ENCODE measurements at regions not wholly inside any gene's neighbourhood (a gene's known extent, or its start where the extent isn't known, plus 50 kb on each side); places are given as distances from the start of the nearest gene placed in this dataset.

- TF ChIP-seq CTCF (IDR thresholded peaks at IDR 0.05) (no peak), POLR2A (IDR thresholded peaks at IDR 0.05) (no peak), POLR2AphosphoS5 (IDR thresholded peaks at IDR 0.05) (no peak)
Measured at GRCh38 chr20:51193066-51193772, 170.3 kb upstream of the KCNG1 start.
